SU-DHL-6 (cell line): ENCODE measurements at regions not wholly inside any gene's neighbourhood (a gene's known extent, or its start where the extent isn't known, plus 50 kb on each side); places are given as distances from the start of the nearest gene placed in this dataset.

Source experiments
- EZH2phosphoT487 ChIP-seq: fragments of 200-600 bp; sonication (generic), shearing (Covaris generic); conservative IDR thresholded peaks from 2 replicates; pipeline ENCODE4 v1.6.1; 2018; ENCODE audit warnings: mild to moderate bottlenecking, antibody characterized with exemption, low read length, moderate library complexity, mixed read lengths
- TF ChIP-seq, protein P1 (sequence below): fragments of 200-600 bp; sonication (generic); IDR thresholded peaks from one replicate; pipeline ENCODE4 v1.5.1; 2017; ENCODE audit warnings: antibody characterized with exemption, mild to moderate bottlenecking, low read length, moderate library complexity; ENCODE audit not compliant: insufficient read depth, poor library complexity, severe bottlenecking

DNA sequence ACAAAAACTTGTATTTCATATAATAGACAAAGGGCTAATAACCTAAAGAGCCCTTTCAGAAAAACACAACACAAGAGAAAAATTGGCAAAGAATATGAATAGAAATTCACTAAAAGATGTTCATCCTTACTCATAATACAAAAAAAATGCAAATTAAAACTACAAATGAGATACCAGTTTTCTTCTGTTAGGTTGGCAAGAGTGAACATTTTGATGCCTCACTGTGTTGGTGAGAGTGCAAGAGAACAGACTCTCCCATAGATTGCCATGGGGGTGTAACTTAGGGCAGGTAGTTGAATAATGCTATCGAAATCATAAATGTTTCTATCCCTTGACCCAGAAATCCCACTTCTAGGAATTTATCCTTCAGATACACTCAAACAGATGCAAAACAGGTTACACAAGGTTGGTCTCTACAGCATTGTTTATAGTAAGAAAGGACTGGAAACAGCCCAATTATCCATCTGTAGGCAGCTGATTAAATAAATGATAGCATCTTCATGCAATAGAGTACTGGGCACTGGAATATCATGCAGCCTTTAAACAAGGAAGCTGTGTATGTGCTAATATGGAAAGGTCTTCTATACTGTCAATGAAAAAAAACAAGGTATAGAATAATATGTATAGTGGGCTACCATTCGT, 146.3 kb downstream of the TLE3 start:
- TF ChIP-seq, protein P1, sequence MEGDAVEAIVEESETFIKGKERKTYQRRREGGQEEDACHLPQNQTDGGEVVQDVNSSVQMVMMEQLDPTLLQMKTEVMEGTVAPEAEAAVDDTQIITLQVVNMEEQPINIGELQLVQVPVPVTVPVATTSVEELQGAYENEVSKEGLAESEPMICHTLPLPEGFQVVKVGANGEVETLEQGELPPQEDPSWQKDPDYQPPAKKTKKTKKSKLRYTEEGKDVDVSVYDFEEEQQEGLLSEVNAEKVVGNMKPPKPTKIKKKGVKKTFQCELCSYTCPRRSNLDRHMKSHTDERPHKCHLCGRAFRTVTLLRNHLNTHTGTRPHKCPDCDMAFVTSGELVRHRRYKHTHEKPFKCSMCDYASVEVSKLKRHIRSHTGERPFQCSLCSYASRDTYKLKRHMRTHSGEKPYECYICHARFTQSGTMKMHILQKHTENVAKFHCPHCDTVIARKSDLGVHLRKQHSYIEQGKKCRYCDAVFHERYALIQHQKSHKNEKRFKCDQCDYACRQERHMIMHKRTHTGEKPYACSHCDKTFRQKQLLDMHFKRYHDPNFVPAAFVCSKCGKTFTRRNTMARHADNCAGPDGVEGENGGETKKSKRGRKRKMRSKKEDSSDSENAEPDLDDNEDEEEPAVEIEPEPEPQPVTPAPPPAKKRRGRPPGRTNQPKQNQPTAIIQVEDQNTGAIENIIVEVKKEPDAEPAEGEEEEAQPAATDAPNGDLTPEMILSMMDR: no peak
- TF ChIP-seq EZH2phosphoT487: no peak
